ENCODE measurements at regions not wholly inside any gene's neighbourhood (a gene's known extent, or its start where the extent isn't known, plus 50 kb on each side); places are given as distances from the start of the nearest gene placed in this dataset.
A peak's percentile ranks its signal among the peaks of the same experiment; 100 is the strongest.
"Not testable (repeated sequence)": the region's sequence is repeated elsewhere in the genome, so short reads cannot be mapped to it uniquely, and the experiment has no call there.

DNA sequence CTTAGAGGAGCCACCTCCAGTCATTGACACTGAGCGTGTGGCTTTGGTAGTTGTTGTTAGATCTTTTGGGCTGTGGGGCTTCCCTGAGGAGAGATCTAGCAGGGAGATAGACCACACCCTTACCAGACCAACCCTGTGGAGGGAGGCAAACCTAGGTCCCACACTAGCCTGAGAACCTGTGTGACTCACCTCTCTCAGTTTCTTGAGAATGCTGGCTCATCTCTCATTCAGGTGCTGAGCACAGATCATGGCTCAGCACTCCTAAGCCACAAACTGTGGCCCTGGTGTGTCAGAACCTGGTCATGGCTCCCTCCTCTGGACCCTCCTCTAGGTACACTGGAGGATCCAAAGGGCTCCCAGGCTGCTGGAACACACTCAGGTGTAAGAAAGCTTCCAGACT, 919.7 kb downstream of the PRIM2 start:
- H3K79me2 ChIP-seq (ENCODE audit: control insufficient read depth, insufficient read depth, low read length, unreplicated experiment); H2AFZ ChIP-seq (ENCODE audit: low read length, unreplicated experiment): not testable (repeated sequence)

DNA sequence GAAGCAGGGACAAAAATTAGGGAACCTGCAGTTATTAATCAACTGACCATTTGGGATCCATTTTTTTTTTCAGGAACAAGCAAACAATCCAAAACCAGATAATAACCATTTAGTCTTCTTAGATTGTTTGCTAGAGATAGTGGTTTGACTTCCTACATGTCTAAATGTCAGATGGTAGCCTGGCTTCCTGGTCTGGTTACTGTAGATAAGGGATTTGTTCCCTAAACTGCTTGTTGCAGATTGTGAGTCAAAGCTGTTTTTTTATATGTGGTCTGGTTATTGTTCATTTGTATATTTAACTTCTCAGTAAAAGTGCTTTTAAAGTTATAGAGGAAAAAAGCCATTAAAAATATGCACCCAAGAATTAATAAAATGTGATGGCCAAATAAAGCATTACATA, 921.0 kb downstream of the PRIM2 start:
- H3K27me3 ChIP-seq (ENCODE audit: insufficient read depth, low read length); H3K4me3 ChIP-seq (ENCODE audit: low read depth, low read length); H3K4me1 ChIP-seq (ENCODE audit: control insufficient read depth, insufficient read depth, low read length, unreplicated experiment); H3K36me3 ChIP-seq (ENCODE audit: insufficient read depth, low read length); H3K27ac ChIP-seq (ENCODE audit: low read depth, low read length); H2AFZ ChIP-seq (ENCODE audit: low read length, unreplicated experiment); H3K79me2 ChIP-seq (ENCODE audit: control insufficient read depth, insufficient read depth, low read length, unreplicated experiment): not testable (repeated sequence)

More for the DNA sequence above, 919.7 kb downstream of the PRIM2 start:
- H3K4me1 ChIP-seq (ENCODE audit: control insufficient read depth, insufficient read depth, low read length, unreplicated experiment); H3K27ac ChIP-seq (ENCODE audit: low read depth, low read length); H3K36me3 ChIP-seq (ENCODE audit: insufficient read depth, low read length); H3K4me3 ChIP-seq (ENCODE audit: low read depth, low read length); H3K27me3 ChIP-seq (ENCODE audit: insufficient read depth, low read length): not testable (repeated sequence)

DNA sequence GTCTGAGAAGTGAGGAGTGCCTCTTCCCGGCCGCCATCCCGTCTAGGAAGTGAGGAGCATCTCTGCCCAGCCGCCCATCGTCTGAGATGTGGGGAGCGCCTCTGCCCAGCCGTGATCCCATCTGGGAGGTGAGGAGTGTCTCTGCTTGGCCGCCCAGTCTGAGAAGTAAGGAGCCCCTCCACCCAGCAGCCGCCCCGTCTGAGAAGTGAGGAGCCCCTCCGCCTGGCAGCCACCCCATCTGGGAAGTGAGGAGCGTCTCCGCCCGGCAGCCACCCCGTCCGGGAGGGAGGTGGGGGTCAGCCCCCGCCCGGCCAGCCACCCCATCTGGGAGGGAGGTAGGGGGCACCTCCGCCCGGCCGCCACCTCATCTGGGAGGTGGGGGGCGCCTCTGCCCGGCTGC, 940.2 kb downstream of the PRIM2 start:
- H3K27me3 ChIP-seq (ENCODE audit: insufficient read depth, low read length); H3K27ac ChIP-seq (ENCODE audit: low read depth, low read length); H2AFZ ChIP-seq (ENCODE audit: low read length, unreplicated experiment); H3K4me3 ChIP-seq (ENCODE audit: low read depth, low read length); H3K4me1 ChIP-seq (ENCODE audit: control insufficient read depth, insufficient read depth, low read length, unreplicated experiment); H3K36me3 ChIP-seq (ENCODE audit: insufficient read depth, low read length); H3K79me2 ChIP-seq (ENCODE audit: control insufficient read depth, insufficient read depth, low read length, unreplicated experiment): not testable (repeated sequence)

DNA sequence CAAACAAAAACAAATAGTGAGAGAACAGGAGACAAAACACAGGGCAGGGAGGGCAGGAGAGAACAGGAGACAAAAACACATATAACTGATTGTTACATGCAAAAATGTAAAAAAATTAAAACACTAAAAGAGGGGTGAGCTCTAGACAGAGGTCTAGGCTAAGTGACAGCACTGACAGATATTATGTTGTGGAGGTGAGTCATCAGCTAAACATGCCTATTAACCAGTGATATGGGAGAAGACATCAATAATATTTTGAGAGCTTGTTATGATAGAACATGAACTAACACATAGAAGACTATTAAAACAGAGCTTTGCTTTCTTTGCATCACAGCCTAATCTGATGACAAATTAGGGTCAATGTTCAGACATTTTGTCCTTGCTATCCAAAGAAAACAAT, 972.7 kb downstream of the PRIM2 start:
- no peak overlapping the region for H2AFZ ChIP-seq (ENCODE audit: low read length, unreplicated experiment)

DNA sequence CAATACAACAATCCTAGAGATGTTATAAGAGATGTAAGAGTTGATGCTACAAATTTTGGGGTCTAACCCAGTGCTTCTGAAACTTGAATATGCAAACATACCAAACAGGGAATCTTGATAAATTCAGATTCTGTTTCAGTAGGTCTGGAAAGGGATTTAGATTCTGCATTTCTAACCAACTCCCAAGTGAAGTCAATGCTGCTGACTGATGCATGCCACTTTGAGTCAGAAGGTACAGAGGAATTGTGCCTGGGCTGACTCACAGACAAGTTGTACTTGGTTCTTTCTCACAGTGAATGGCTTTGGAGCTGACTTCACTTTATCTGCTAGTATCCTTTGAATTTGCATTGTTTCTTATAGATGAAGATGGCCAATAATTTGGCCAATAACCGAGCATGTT, 973.9 kb downstream of the PRIM2 start:
- H3K27me3 ChIP-seq (ENCODE audit: insufficient read depth, low read length); H3K4me1 ChIP-seq (ENCODE audit: control insufficient read depth, insufficient read depth, low read length, unreplicated experiment); H3K79me2 ChIP-seq (ENCODE audit: control insufficient read depth, insufficient read depth, low read length, unreplicated experiment); H3K27ac ChIP-seq (ENCODE audit: low read depth, low read length); H3K4me3 ChIP-seq (ENCODE audit: low read depth, low read length); H3K36me3 ChIP-seq (ENCODE audit: insufficient read depth, low read length); H2AFZ ChIP-seq (ENCODE audit: low read length, unreplicated experiment): not testable (repeated sequence)

More for the DNA sequence above, 972.7 kb downstream of the PRIM2 start:
- Histone ChIP-seq H3K36me3 (ENCODE audit: insufficient read depth, low read length) (no peaks in the 10 kb centered on the region), H3K27me3 (ENCODE audit: insufficient read depth, low read length) (0 out of 2 replicates have a peak, but pooled peaks cover 4% of the 10 kb centered on the region), H3K27ac (ENCODE audit: low read depth, low read length) (no peak overlapping the region), H3K79me2 (ENCODE audit: control insufficient read depth, insufficient read depth, low read length, unreplicated experiment) (no peaks in the 10 kb centered on the region), H3K4me1 (ENCODE audit: control insufficient read depth, insufficient read depth, low read length, unreplicated experiment) (no peaks in the 10 kb centered on the region), H3K4me3 (ENCODE audit: low read depth, low read length) (no peak overlapping the region)

DNA sequence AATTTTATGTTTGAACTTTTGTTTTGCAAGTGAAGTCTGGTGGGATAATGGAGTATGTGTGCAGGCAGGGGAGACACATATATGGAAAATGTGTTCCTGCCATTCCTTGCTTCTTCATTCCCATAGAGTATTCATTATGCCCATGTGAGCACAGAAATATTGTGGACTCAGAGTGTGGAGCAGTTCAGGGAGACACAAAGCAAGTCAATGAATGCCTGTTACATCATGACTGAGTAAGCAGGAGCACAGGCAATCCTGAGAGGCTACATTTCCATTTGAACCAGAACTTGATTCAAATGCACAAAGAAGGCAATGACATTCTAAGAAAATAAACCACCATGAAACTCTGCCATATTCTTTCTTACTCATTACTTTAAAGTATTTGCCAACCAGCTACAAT, 990.5 kb downstream of the PRIM2 start:
- not testable (repeated sequence) for H3K27ac ChIP-seq (ENCODE audit: low read depth, low read length); H3K36me3 ChIP-seq (ENCODE audit: insufficient read depth, low read length); H3K79me2 ChIP-seq (ENCODE audit: control insufficient read depth, insufficient read depth, low read length, unreplicated experiment); H3K4me3 ChIP-seq (ENCODE audit: low read depth, low read length); H3K27me3 ChIP-seq (ENCODE audit: insufficient read depth, low read length); H2AFZ ChIP-seq (ENCODE audit: low read length, unreplicated experiment); H3K4me1 ChIP-seq (ENCODE audit: control insufficient read depth, insufficient read depth, low read length, unreplicated experiment)

DNA sequence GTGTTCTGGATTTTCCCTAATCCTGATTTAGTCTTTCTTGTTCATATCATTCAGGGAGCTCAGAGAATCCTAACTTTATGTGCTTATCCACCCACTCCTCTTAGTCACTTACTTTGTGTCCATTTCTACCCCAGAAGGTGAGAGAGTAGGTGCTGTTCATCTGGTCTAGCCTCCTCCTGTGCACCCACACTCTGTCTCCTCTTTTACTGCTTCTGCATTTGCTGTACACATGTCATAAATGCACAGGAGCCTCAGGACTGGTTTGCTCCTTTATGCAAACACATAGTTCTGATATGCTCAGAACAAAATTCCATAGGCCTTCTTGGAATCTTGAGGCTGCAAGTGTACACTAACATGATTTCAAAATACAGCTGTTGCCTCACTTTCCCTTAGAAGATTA, 1014.7 kb downstream of the PRIM2 start:
- H3K4me3 ChIP-seq (ENCODE audit: low read depth, low read length); H3K27ac ChIP-seq (ENCODE audit: low read depth, low read length); H3K4me1 ChIP-seq (ENCODE audit: control insufficient read depth, insufficient read depth, low read length, unreplicated experiment); H2AFZ ChIP-seq (ENCODE audit: low read length, unreplicated experiment); H3K27me3 ChIP-seq (ENCODE audit: insufficient read depth, low read length); H3K79me2 ChIP-seq (ENCODE audit: control insufficient read depth, insufficient read depth, low read length, unreplicated experiment); H3K36me3 ChIP-seq (ENCODE audit: insufficient read depth, low read length): not testable (repeated sequence)

DNA sequence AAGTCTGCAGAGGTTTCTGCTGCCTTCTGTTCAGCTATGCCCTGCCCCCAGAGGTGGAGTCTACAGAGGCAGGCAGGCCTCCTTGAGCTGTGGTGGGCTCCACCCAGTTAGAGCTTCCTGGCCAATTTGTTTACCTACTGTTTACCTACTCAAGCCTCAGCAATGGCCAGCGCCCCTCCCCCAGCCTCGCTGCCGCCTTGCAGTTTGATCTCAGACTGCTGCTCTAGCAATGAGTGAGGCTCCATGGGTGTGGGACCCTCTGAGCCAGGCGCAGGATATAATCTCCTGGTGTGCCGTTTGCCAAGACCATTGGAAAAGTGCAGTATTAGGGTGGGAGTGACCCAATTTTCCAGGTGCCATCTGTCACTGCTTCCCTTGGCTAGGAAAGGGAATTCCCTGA, 1024.9 kb downstream of the PRIM2 start:
- H3K4me3 ChIP-seq (ENCODE audit: low read depth, low read length); H3K27ac ChIP-seq (ENCODE audit: low read depth, low read length); H3K36me3 ChIP-seq (ENCODE audit: insufficient read depth, low read length); H3K4me1 ChIP-seq (ENCODE audit: control insufficient read depth, insufficient read depth, low read length, unreplicated experiment); H3K79me2 ChIP-seq (ENCODE audit: control insufficient read depth, insufficient read depth, low read length, unreplicated experiment); H3K27me3 ChIP-seq (ENCODE audit: insufficient read depth, low read length); H2AFZ ChIP-seq (ENCODE audit: low read length, unreplicated experiment): not testable (repeated sequence)

DNA sequence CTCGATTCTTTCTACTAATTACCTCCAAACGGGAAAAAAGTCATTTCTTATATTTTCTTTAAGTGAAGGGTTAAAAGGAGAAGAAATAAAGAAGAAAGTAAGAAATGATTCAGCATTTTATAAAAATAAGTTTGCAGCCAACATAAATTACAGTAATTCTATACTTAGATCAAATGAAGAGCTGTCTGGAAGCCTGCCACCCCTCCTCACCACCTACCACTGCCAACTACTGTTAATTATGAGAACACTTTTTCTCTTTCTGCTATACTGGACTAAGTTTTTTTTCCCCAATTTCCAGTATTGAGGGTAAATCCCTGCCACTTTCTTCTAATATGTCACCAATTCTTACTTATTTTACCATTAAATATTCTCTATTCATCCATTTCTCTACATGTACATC, 1030.1 kb downstream of the PRIM2 start:
- not testable (repeated sequence) for H3K4me1 ChIP-seq (ENCODE audit: control insufficient read depth, insufficient read depth, low read length, unreplicated experiment); H3K27ac ChIP-seq (ENCODE audit: low read depth, low read length); H3K4me3 ChIP-seq (ENCODE audit: low read depth, low read length); H3K79me2 ChIP-seq (ENCODE audit: control insufficient read depth, insufficient read depth, low read length, unreplicated experiment); H2AFZ ChIP-seq (ENCODE audit: low read length, unreplicated experiment); H3K27me3 ChIP-seq (ENCODE audit: insufficient read depth, low read length); H3K36me3 ChIP-seq (ENCODE audit: insufficient read depth, low read length)

DNA sequence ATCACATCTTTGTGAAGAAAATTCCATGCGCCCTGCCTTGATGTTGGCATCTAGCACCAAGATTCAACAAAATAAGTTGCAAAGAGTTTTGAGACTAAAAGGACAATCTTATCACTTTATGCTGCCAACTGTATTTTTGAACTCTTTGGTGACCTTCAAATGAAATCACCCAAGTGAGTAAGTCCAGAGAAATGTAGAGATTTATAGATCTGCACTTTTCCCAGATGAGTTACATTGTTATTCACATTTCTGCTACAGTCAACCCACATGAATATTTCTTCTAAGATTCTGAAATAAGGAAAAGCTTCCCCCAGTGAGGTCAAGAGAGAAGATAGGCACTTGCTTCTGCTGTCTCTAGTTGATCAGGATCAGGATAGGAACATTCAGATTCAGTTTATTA, 1034.2 kb downstream of the PRIM2 start:
- H2AFZ ChIP-seq (ENCODE audit: low read length, unreplicated experiment); H3K4me3 ChIP-seq (ENCODE audit: low read depth, low read length); H3K4me1 ChIP-seq (ENCODE audit: control insufficient read depth, insufficient read depth, low read length, unreplicated experiment); H3K27me3 ChIP-seq (ENCODE audit: insufficient read depth, low read length); H3K36me3 ChIP-seq (ENCODE audit: insufficient read depth, low read length); H3K79me2 ChIP-seq (ENCODE audit: control insufficient read depth, insufficient read depth, low read length, unreplicated experiment): not testable (repeated sequence)
- H3K27ac ChIP-seq (ENCODE audit: low read depth, low read length): peak overlapping the region; percentile 57; the same call in 1 of the 2 replicates

DNA sequence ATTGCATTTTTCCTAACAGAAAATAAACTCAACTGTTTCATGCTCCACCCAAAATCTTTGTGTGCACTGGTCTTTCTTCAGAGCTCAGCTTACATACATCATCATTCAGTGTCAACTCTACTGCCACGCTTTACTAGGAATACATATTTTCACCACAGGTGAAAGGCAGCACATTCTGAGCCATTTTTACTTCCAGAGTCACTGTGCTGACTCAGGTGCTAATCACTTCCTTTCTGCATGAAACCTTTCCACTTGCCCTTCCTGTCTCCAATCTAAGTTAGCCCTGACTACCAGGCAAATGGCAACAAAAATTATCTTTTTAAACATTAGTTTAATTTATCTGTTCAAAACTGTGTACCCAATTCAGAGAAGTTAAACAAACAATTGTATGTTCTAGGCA, 1041.0 kb downstream of the PRIM2 start:
- not testable (repeated sequence) for H3K79me2 ChIP-seq (ENCODE audit: control insufficient read depth, insufficient read depth, low read length, unreplicated experiment); H3K4me1 ChIP-seq (ENCODE audit: control insufficient read depth, insufficient read depth, low read length, unreplicated experiment); H2AFZ ChIP-seq (ENCODE audit: low read length, unreplicated experiment); H3K36me3 ChIP-seq (ENCODE audit: insufficient read depth, low read length); H3K4me3 ChIP-seq (ENCODE audit: low read depth, low read length); H3K27me3 ChIP-seq (ENCODE audit: insufficient read depth, low read length); H3K27ac ChIP-seq (ENCODE audit: low read depth, low read length)

DNA sequence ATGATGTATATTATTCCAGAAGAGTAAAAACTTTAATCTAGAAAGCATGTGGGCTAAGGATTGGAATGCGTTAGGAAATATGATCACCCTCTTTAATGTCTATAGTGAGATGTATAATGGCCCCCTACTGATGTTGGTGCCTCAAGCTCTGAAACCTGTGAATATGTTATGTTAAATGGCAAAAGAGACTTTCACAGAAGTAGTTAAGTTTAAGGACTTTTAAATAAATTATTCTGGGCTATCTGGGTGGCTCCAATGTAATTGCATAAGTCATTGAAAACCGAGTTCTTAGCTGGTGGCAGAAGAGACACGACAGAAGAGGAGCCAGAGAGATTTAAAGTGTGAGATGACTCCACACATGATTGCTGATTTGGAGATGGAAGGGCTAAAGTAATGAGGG, 1048.4 kb downstream of the PRIM2 start:
- not testable (repeated sequence) for H3K27ac ChIP-seq (ENCODE audit: low read depth, low read length); H3K36me3 ChIP-seq (ENCODE audit: insufficient read depth, low read length); H3K4me1 ChIP-seq (ENCODE audit: control insufficient read depth, insufficient read depth, low read length, unreplicated experiment); H3K79me2 ChIP-seq (ENCODE audit: control insufficient read depth, insufficient read depth, low read length, unreplicated experiment); H2AFZ ChIP-seq (ENCODE audit: low read length, unreplicated experiment); H3K4me3 ChIP-seq (ENCODE audit: low read depth, low read length); H3K27me3 ChIP-seq (ENCODE audit: insufficient read depth, low read length)
